Ureter (tissue), 1 donor: ENCODE measurements at regions not wholly inside any gene's neighbourhood (a gene's known extent, or its start where the extent isn't known, plus 50 kb on each side); places are given as distances from the start of the nearest gene placed in this dataset.

ENCODE experiments used
- DNase-seq: peaks from one replicate; pipeline ENCODE4 v3.0.0-alpha.2; 2020; ENCODE audit warnings: low spot score
- donor health status: DM: yes; HTN: yes; CAD: no.

GRCh38 chr4:130484826-130485225 lies 1388.9 kb downstream of the C4orf33 start:
- DNase-seq = no peak

- DNase-seq = no peak
Measured at GRCh38 chr4:130485371-130485770, 1389.4 kb downstream of the C4orf33 start.

GRCh38 chr4:130486186-130486585 lies 1390.2 kb downstream of the C4orf33 start:
- DNase-seq = no peak

- no peak for DNase-seq
Measured at GRCh38 chr4:130486841-130487240, 1390.9 kb downstream of the C4orf33 start.

- DNase-seq = no peak
Measured at GRCh38 chr4:130510661-130511060, 1414.7 kb downstream of the C4orf33 start.

- no peak for DNase-seq
Measured at GRCh38 chr4:130511776-130512175, 1415.8 kb downstream of the C4orf33 start.

- DNase-seq = no peak
Measured at GRCh38 chr4:130524057-130524456, 1428.1 kb downstream of the C4orf33 start.

- no peak for DNase-seq
Measured at GRCh38 chr4:130530505-130530904, 1434.6 kb downstream of the C4orf33 start.

GRCh38 chr4:130534651-130535050 lies 1438.7 kb downstream of the C4orf33 start:
- no peak for DNase-seq

GRCh38 chr4:130542953-130543352 lies 1447.0 kb downstream of the C4orf33 start:
- DNase-seq = no peak

GRCh38 chr4:130545171-130545570 lies 1449.2 kb downstream of the C4orf33 start:
- DNase-seq = no peak

GRCh38 chr4:130545596-130545995 lies 1449.6 kb downstream of the C4orf33 start:
- DNase-seq = no peak

- no peak for DNase-seq
Measured at GRCh38 chr4:130559268-130559667, 1463.3 kb downstream of the C4orf33 start.

- no peak for DNase-seq
Measured at GRCh38 chr4:130563185-130563888, 1467.4 kb downstream of the C4orf33 start.

- no peak for DNase-seq
Measured at GRCh38 chr4:130563889-130564418, 1468.0 kb downstream of the C4orf33 start.

GRCh38 chr4:130568746-130569145 lies 1472.8 kb downstream of the C4orf33 start:
- no peak for DNase-seq

- no peak for DNase-seq
Measured at GRCh38 chr4:130573742-130574141, 1477.8 kb downstream of the C4orf33 start.

- DNase-seq = no peak
Measured at GRCh38 chr4:130574215-130574614, 1478.3 kb downstream of the C4orf33 start.

GRCh38 chr4:130576218-130576617 lies 1480.3 kb downstream of the C4orf33 start:
- DNase-seq = no peak

- no peak for DNase-seq
Measured at GRCh38 chr4:130591091-130591490, 1495.1 kb downstream of the C4orf33 start.

GRCh38 chr4:130600706-130601105 lies 1504.8 kb downstream of the C4orf33 start:
- no peak for DNase-seq

- DNase-seq = no peak
Measured at GRCh38 chr4:130603043-130603442, 1507.1 kb downstream of the C4orf33 start.

GRCh38 chr4:130608121-130608520 lies 1512.2 kb downstream of the C4orf33 start:
- no peak for DNase-seq

GRCh38 chr4:130628531-130628930 lies 1532.6 kb downstream of the C4orf33 start:
- no peak for DNase-seq
